ENCODE measurements at regions not wholly inside any gene's neighbourhood (a gene's known extent, or its start where the extent isn't known, plus 50 kb on each side); places are given as distances from the start of the nearest gene placed in this dataset.

- TF ChIP-seq EZH2 (IDR thresholded peaks at IDR 0.05; ENCODE audit: borderline replicate concordance, insufficient read depth, low read depth, low read length, poor library complexity, severe bottlenecking) (no peak), CTCF (IDR thresholded peaks at IDR 0.05) (no peak)
These were observed 271.3 kb downstream of the CYRIA start for GRCh38 chr2:16394072-16394985.

Measured in B cell (primary cell).